Sciatic nerve (tissue), 2 donors: ENCODE measurements at regions not wholly inside any gene's neighbourhood (a gene's known extent, or its start where the extent isn't known, plus 50 kb on each side); places are given as distances from the start of the nearest gene placed in this dataset.
"Not testable (repeated sequence)": the region's sequence is repeated elsewhere in the genome, so short reads cannot be mapped to it uniquely, and the experiment has no call there.

ENCODE experiments used
- ATAC-seq: fragments of 200-7000 bp; cut with Tn5 transposase; one replicate; pipeline ENCODE4 v1.9.1; 2020; ENCODE audit warnings: mild to moderate bottlenecking, moderate library complexity
- DNase-seq: peaks from one replicate; pipeline ENCODE4 v3.0.0-alpha.2; 2020; ENCODE audit warnings: low spot score
- intact Hi-C: fragments of 100-400 bp; cut with DNase I; formaldehyde crosslinking; loops from one replicate; pipeline ENCODE4 v1.14.2; 2022
- donor health status: DM: no; HTN: no; CAD: no.
- donor health status: DM: no; HTN: no; CAD: no.

DNA sequence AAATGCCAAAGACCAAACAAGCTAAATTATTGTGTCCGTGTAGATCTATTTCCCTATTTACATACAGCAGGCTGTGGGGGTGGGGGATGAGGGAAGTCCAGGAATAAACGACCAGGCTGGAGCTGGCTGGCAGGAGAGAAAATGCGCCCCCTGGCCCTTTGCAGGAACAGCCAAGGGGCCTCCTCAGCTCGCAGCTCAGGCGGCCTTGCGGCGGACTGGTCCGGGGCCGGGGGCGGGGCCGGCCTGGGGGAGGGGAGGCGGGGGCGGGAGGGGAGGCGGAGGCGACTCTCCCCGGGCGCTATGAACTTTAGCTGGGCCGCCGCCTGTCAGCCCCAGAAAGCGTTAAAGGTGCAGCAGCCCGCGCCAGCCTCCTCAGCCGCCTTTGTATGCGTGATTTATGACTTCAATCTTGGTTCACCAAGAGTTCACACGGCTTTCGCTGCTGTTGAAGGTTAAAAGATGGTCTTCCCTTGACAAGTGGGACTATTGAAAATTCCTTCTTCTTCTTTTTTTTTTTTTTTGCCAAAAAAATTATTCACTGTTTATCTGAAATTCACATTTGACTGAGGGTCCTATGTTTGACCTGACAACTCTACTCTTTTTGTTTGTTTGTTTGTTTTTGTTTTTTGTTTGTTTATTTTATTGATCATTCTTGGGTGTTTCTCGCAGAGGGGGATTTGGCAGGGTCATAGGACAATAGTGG, 967.0 kb upstream of the DEFB115 start:
- intact Hi-C loops, DNase-seq: not testable (repeated sequence)
- ATAC-seq = peak; percentile 60

DNA sequence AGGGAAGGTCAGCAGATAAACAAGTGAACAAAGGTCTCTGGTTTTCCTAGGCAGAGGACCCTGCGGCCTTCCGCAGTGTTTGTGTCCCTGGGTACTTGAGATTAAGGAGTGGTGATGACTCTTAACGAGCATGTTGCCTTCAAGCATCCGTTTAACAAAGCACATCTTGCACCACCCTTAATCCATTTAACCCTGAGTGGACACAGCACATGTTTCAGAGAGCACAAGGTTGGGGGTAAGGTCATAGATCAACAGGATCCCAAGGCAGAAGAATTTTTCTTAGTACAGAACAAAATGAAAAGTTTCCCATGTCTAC, 966.4 kb upstream of the DEFB115 start:
- DNase-seq, intact Hi-C loops, ATAC-seq: not testable (repeated sequence)

DNA sequence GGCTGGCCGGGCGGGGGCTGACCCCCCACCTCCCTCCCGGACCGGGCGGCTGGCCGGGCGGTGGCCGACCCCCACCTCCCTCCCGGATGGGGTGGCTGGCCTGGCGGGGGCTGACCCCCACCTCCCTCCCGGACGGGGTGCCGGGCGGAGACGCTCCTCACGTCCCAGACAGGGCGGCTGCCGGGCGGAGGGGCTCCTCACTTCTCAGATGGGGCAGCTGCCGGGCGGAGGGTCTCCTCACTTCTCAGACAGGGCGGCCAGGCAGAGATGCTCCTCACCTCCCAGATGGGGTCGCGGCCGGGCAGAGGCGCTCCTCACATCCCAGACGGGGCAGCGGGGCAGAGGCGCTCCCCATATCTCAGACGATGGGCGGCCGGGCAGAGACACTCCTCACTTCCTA, 965.8 kb upstream of the DEFB115 start:
- intact Hi-C loops, ATAC-seq, DNase-seq: not testable (repeated sequence)

DNA sequence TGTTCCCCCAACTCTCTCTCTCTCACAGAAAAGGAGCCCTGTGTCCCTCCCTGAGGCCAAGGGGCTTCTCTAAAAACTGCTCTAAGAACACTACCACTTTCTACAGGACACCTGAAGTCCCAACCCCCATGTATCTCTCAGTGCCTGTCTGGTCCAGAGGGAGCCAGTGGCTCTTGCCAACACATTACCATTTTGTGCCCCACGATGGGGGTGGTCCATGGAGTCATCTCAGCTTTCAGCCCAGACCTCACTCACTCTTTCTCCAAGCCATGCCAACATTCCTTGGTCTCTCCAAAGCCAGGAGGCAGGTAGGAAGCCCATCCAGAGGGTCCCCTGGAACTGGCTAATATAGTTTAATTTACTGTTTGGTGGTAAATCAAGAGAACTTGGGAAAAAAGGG, 962.1 kb upstream of the DEFB115 start:
- DNase-seq, intact Hi-C loops, ATAC-seq: not testable (repeated sequence)

DNA sequence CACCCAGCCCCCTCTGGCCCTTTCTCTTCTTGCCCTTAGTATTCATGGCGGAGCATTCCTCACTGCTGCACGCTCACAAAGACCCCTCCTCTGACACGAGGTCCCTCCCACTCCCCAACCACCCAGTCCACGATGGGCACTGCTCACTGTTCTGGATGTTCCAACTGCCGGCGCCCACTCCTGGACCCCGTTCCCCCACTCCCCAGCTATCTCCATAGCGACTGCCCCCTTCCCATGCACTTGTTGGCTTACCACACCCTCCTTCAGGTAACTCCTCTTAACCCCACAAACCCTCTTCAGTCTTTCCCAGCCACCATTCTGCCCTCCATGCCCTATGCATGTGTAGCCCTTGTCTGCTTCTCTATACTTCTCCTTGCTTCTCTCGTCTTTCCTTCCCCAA, 961.5 kb upstream of the DEFB115 start:
- DNase-seq, intact Hi-C loops, ATAC-seq: not testable (repeated sequence)

DNA sequence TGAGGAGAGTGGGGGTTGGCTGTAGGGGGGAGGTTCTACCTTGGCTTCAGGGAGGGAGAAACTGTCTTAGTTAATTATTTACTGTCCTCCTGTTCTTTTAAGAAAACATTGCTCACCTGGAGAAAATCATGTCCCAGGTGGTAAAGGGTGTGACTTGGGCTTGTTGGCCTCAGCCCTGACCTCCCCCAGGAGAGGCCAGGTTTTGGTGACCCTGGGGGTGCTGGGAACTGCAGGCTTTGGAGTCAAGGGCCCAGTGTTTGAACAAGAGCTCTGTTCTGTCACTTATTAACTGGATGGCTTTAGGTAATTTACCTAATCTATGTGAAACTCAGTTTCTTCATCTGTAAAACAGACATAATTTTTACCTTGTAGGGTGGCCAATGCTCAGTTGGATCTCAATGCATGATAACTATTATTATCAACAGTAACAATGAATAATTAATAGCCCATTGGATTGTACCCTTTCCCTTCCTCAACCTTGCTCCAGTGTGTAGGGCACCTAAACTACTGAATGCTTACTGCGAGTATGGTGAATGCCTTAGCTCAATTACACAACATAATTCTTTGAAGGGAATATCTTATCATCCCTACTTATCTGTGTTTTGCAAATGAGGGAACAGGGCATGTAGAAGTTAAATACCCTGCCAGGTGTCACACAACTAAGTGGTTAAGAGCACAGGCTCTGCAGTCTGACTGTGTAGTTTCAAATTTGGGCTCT, 959.4 kb upstream of the DEFB115 start:
- DNase-seq = not testable (repeated sequence)

DNA sequence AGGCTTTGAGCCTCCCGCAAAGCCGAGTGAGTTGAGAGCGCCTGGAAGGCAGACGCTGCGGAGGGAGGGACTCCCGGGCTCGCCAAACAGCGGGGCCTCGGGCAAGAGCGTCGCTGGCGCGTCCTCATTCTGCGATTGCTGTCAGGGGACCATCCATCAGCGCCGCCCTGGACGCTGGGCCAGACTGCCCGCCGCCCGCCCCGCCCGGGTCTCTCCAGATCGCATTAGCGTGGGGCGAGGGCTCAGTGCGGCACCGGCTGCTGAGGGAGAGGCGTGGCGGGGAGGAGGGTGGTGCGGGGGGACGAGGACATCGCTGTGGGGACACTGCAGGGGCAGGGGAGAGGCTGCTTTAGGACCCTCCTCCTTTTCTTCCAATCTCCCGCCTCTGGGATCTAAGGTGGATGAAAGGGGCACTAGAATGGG, 957.2 kb upstream of the DEFB115 start:
- intact Hi-C loops, ATAC-seq, DNase-seq: not testable (repeated sequence)

More for the DNA sequence above, 959.4 kb upstream of the DEFB115 start:
- ATAC-seq, intact Hi-C loops: not testable (repeated sequence)

DNA sequence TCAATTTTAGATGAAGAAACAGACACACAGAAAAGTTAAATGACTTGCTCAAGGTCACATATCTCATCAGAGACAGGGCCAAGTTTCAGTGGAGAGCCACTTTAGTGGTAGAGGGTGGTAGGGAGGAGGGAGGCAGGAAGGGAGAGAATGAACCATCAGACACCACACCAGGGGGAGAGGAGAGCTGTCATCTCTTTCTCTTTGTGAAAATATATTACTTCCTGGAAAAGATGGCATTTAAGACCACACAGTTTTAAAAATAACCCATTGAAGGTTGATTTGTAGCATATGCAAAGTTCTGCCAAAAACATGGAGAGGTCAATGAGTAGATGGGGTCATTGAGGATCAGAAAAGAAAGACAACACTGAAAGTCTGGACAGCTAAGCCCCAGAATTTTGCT, 954.7 kb upstream of the DEFB115 start:
- DNase-seq, ATAC-seq, intact Hi-C loops: not testable (repeated sequence)

DNA sequence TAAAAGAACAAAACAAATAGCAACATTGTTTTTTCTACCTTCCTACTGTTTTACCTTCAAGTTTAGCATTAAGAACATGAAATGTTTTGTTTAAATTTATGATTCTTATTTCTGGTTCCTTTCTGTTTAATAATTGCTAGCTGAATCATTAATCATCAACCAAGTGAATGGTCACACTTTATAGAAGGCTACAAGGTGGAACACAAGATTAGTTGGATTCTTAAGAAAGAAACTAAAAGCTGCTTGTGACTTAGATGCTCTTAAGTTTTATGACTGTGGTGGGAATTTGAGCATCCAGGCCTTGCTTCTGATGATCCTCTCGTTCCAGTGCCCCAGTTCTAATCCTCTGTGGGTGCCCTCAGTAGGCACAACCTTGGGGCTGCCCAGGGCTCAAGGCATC, 947.5 kb upstream of the DEFB115 start:
- intact Hi-C loops, ATAC-seq, DNase-seq: not testable (repeated sequence)

DNA sequence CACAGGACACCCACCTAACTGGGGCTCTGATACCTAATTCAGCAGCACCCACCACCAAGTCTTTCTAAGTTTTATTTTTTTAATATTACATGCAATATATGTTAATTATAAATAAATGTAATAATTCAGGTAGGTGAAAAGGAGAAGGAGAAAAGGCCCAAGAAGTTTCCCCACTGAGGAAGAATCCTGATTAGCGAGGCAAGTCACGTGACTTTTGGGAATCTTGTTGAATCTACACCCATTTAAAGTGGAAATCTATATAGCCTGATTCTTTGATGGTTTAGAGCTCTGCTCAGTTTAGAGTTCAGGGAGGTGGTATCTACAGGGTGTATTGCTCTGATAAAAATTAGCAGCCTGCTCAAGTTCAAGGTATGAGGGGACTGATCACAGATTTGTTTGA, 947.1 kb upstream of the DEFB115 start:
- DNase-seq, intact Hi-C loops: not testable (repeated sequence)

DNA sequence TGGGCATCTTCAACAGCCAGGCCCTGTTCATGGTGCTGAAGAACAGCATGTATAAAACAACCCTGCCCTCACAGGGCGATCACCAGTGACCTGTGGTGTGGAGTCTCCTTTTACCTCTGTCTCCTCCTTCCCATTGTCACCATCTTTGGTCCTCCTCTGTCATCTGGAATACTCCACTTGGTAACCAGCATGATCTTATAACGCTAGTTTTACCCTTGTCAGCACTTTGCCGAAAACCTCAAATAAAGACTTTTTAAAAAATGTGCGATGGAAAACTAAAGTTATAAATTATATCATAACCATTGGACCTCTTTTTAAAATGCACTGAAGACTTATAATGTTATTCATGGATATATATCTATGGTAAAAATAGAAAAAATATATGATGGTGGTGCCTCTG, 945.2 kb upstream of the DEFB115 start:
- DNase-seq, intact Hi-C loops, ATAC-seq: not testable (repeated sequence)

More for the DNA sequence above, 947.1 kb upstream of the DEFB115 start:
- ATAC-seq = not testable (repeated sequence)

DNA sequence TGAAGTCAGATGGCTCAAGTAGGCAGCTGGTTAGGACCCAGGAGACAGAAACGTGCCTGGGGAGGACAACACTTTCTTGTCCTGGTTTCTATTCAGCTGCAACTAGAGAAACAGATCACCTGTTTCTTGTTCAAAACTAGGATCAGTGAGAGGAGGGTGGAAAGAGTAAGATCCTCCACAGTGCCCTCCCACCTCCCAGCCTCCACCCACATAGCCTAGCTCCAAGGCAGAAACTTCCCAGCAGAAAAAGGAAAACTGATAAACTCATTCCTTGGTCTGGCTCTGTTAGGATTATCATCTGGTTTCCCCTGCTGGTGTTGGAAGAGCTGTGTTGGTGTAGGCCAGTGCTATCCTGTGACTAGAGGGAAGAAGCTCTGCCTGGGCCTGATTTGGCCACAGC, 943.8 kb upstream of the DEFB115 start:
- ATAC-seq, DNase-seq, intact Hi-C loops: not testable (repeated sequence)

DNA sequence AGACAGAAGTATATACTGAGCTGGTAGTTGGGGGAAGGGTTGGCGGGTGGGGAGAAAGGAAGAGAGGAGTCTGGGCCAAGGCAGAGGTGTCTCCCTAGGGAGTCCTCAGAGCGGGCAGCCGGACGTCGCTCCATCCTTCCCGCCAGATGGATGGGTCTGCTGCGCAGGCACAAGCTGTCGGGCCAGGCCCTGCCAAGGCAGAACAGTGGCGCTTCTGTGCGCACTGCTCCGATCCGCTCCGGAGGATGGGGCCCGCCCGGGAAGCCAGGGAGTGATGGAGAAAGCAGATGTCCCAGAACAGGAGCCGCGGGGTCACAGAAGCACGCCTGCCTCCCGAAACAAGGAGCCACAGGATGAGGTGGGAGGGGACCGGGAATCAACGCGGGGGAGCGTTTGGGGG, 941.4 kb upstream of the DEFB115 start:
- intact Hi-C loops, ATAC-seq, DNase-seq: not testable (repeated sequence)

DNA sequence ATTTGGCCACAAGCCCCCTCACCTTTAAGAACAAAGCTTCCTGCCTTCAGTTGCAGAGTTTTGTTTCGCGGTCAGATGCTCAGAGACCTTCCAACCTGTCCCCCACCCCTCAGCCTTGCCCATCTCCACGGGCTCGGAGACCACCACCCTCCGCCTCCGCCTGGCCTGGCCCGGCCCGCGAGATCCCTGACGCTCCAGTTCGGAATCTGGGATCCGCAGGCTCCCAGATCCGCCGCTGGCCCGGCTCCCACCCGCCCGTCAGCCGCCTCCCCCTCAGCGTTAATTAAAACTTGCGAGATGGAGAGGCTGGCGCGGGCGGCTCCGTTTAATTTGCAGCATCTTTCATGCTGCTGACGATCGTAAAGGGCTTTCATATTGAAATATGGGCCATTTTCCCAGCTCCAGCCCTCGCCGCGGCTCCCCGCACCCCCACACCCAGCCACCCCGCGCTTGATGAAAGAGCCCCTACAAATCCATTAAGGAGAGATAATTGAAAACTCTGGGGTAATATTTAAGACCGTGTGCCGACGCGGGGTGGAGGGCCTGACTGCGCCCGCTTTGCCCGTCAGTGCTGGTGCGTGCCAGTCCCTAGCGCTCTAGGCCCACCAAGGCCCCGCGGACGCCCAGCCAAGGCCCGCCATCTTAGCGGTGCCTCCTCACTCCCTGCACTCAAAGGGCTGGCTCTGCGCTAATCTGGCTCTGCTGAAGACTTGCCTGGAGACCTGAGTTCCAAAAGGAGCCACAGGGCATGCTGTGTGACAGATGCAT, 940.7 kb upstream of the DEFB115 start:
- ATAC-seq, intact Hi-C loops, DNase-seq: not testable (repeated sequence)

DNA sequence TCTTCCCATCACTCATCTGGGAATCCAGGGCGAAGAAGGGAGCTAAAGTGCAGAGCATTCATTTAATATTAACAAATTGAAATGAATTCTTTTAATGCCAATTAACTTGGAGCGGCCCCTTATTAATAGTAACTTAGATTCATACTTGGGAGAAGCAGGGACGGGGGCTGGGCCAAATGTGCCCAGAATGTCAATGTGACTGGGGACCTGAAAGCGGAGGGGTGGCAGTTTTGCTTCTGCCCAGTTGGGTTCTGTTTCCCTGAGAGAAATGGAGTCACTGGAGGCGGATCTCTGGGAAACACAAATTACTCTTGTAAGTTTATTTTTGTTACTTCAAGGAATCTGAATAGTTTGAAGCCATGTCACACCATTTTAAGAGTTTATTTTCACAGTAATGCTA, 923.7 kb upstream of the DEFB115 start:
- ATAC-seq, DNase-seq, intact Hi-C loops: not testable (repeated sequence)

DNA sequence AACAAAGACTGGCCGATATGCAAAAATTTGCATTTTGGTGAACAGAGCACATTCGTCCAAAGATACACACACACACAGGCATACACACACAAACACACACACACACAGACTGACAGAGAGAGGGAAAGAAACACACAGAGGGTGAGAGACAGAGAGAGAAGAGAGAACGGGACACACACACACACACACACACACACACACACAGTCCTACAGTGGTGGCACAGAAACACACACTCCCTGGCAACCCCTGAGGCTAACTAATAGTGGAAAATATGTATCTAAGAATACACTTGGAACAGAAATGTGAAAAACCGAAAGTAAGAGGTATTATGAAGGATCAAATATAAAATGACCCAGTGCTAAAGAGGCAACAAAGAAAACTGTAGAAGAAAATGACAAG, 919.9 kb upstream of the DEFB115 start:
- ATAC-seq, DNase-seq, intact Hi-C loops: not testable (repeated sequence)

DNA sequence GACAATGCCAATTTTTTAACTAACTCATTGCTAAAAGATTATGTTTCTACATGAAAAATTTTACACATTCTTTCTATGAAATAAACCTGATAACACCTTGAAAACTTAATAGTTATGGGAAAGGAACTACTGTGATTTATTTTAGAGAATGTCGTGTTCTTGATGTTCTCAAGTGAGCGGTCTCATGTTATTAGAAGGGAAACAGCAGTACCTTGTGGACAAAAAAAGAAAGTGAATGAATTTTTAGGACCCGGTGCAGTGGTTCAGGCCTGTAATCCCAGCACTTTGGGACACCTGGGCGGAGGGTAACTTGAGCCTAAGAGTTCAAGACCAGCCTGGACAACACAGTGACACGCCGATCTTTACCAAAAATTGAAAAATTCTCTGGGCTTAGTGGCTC, 908.5 kb upstream of the DEFB115 start:
- intact Hi-C loops, DNase-seq, ATAC-seq: not testable (repeated sequence)

DNA sequence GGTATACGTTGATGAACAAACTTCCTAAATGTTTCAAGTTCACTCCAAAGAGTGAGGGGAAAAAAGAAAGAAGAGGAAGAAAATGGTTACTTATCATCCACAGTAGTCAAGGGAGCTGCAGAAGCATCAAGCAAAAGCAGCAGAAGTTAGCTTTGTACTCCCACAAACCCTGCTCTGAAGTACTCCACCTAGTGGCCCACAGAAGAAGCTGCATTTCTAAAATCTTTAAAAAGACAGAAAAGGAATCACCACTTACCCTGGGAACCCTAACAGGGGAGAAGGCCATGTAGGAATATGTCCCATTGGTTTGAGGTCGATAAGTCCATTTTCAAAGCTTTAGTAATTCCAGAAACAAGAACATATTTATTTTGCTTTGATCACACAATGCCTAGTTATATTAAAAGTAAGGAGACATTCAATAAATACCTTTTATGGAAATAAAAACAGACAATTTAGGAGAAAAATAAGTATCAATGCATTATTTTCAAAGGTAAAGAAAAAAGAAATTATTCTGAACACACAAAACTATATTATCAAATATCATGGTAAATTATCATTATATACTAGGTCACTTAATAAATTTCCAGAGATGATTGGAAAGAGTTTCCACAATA, 900.5 kb upstream of the DEFB115 start:
- intact Hi-C loops, DNase-seq, ATAC-seq: not testable (repeated sequence)

DNA sequence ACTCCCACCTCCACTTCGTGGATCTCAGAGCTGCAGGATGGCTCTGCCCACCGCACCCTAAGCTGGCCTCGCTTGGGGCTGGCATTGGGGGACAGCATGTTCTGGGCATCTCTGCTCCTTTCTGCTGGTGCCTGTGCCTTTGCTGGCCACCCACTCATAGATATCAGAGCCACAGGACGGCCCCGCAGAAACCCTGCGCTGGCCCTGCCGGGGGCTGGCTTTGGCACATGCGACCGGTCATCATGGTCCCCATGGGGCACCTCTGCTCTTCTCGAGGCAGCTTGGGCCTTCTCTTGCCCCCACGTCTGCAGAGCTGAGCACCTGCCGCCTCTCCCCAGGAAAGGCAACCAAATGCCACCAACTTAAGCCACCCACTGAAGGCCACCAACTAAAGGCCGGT, 895.7 kb upstream of the DEFB115 start:
- DNase-seq, ATAC-seq, intact Hi-C loops: not testable (repeated sequence)
